Mammary epithelial cell (primary cell): ENCODE measurements at regions not wholly inside any gene's neighbourhood (a gene's known extent, or its start where the extent isn't known, plus 50 kb on each side); places are given as distances from the start of the nearest gene placed in this dataset.

Experiments used
- EZH2 ChIP-seq: IDR thresholded peaks from 2 replicates; pipeline ENCODE4 v1.6.1; 2012; ENCODE audit warnings: low read length, inconsistent platforms, borderline replicate concordance
- TF ChIP-seq, protein P1 (sequence below), 2 donors: IDR thresholded peaks in 1 of 2; conservative IDR thresholded peaks in 1 of 2; 2 replicates each; pipeline ENCODE4 v1.5.1; 2011 to 2012; ENCODE audit warnings: inconsistent platforms in 2 of 2, low read length in 2 of 2, mild to moderate bottlenecking in 2 of 2, control low read depth in 1 of 2, low read depth in 1 of 2; ENCODE audit not compliant: insufficient read depth in 1 of 2; ENCODE audit errors: extremely low read depth in 1 of 2

DNA sequence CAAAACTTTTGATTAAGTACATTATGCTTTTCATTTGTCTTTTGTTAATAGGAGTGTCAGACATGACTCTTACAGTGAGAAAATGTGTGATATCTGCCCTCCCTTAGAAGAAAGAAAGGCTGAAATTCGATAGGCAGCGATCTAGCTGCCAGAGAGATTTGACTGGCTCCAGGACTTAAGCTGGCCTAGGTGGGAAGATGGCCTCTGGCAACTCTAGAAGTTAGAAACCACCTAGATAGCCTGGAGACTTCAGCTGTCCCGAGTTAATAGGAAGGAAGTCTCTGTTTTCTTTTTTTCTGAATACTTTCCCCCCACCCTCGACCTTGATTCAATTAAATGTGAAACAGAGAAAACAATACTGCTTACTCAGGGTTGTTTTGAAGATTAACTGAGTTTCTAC lies 1194.7 kb upstream of the CRIM1 start:
- TF ChIP-seq, protein P1, sequence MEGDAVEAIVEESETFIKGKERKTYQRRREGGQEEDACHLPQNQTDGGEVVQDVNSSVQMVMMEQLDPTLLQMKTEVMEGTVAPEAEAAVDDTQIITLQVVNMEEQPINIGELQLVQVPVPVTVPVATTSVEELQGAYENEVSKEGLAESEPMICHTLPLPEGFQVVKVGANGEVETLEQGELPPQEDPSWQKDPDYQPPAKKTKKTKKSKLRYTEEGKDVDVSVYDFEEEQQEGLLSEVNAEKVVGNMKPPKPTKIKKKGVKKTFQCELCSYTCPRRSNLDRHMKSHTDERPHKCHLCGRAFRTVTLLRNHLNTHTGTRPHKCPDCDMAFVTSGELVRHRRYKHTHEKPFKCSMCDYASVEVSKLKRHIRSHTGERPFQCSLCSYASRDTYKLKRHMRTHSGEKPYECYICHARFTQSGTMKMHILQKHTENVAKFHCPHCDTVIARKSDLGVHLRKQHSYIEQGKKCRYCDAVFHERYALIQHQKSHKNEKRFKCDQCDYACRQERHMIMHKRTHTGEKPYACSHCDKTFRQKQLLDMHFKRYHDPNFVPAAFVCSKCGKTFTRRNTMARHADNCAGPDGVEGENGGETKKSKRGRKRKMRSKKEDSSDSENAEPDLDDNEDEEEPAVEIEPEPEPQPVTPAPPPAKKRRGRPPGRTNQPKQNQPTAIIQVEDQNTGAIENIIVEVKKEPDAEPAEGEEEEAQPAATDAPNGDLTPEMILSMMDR (conservative IDR thresholded peaks at IDR 0.05 in 1 of 2, IDR thresholded peaks at IDR 0.05 in 1 of 2; ENCODE audit: extremely low read depth in 1 of 2, insufficient read depth in 1 of 2, low read depth in 1 of 2, low read length in 2 of 2) = no peak
- TF ChIP-seq EZH2 = no peak
